Activated T-helper 1 cell treated with anti-CD3 and anti-CD28 coated beads, Interleukin-12 subunit alpha, Interleukin-12 subunit beta, Interleukin-2, Interleukin-4 antibody, amounts not matched to agents 30 ng/mL and 10 ng/mL and 1 ng/mL, durations not matched to agents 14 hours and 24 hours and 36 hours (primary cell): ENCODE measurements at regions not wholly inside any gene's neighbourhood (a gene's known extent, or its start where the extent isn't known, plus 50 kb on each side); places are given as distances from the start of the nearest gene placed in this dataset.

Experiments used
- DNase-seq: peaks from one replicate; pipeline ENCODE4 v3.0.0; 2021; ENCODE audit warnings: low spot score
- H3K27ac Mint-ChIP-seq: one replicate; pipeline ENCODE4 v1.8.0; 2021; ENCODE audit warnings: mild to moderate bottlenecking, mixed read lengths
- H3K27me3 Mint-ChIP-seq: one replicate; pipeline ENCODE4 v1.8.0; 2022; ENCODE audit warnings: mild to moderate bottlenecking, moderate library complexity, mixed read lengths; ENCODE audit not compliant: insufficient read depth
- H3K36me3 Mint-ChIP-seq: one replicate; pipeline ENCODE4 v1.8.0; 2021; ENCODE audit warnings: low read depth, mixed read lengths
- H3K4me1 Mint-ChIP-seq: one replicate; pipeline ENCODE4 v1.8.0; 2021; ENCODE audit warnings: low read depth, mixed read lengths
- H3K4me3 Mint-ChIP-seq: one replicate; pipeline ENCODE4 v1.8.0; 2021; ENCODE audit warnings: mild to moderate bottlenecking, moderate library complexity, mixed read lengths
- H3K9me3 Mint-ChIP-seq: one replicate; pipeline ENCODE4 v1.8.0; 2021; ENCODE audit warnings: mixed read lengths
- intact Hi-C: fragments of 100-400 bp; cut with micrococcal nuclease; formaldehyde crosslinking; loops from one replicate; pipeline ENCODE4 v1.15.1; 2024

DNA sequence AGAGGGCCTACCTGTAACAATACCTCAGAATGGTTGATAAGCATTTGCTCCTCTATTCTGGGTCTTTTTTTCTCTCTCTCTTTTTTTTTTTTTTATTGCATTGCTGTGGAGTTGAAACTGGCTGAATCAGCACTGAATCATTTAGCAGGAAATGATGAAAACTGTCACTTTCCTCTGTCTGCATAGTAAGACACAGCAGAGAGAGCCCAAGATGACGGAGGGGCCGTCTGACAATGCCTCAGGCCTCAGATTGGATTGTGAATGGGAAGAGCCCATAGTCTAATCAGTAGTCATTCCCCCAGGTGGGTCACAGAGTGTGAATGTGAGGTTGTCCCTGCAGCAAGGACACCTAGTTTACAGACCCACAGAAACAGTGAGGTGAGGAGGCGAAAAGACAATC, 193.2 kb upstream of the PLXNA2 start:
- peaks cover 3% of the 10 kb centered on the region for H3K9me3 Mint-ChIP-seq
- H3K27me3 Mint-ChIP-seq, result no peaks in the 10 kb centered on the region
- H3K36me3 Mint-ChIP-seq, result no peaks in the 10 kb centered on the region
- H3K4me1 Mint-ChIP-seq, result no peaks in the 10 kb centered on the region
- intact Hi-C loops, result no loop called here
- no peak for DNase-seq
- no peak overlapping the region for H3K27ac Mint-ChIP-seq
- H3K4me3 Mint-ChIP-seq, result no peak overlapping the region

- intact Hi-C loops, result no loop called here
- Mint-ChIP-seq H3K27ac (no peak overlapping the region), H3K36me3 (no peaks in the 10 kb centered on the region), H3K9me3 (peaks cover 7% of the 10 kb centered on the region), H3K27me3 (no peaks in the 10 kb centered on the region), H3K4me3 (no peak overlapping the region), H3K4me1 (no peaks in the 10 kb centered on the region)
- DNase-seq, result no peak
These were observed 194.0 kb upstream of the PLXNA2 start for GRCh38 chr1:208438112-208438699.

GRCh38 chr1:208445758-208446203, 201.6 kb upstream of the PLXNA2 start:
- intact Hi-C loops, result no loop called here
- Mint-ChIP-seq H3K4me1 (no peaks in the 10 kb centered on the region), H3K36me3 (no peaks in the 10 kb centered on the region), H3K9me3 (peaks cover 15% of the 10 kb centered on the region), H3K27me3 (peaks cover 2% of the 10 kb centered on the region), H3K4me3 (no peak overlapping the region), H3K27ac (no peak overlapping the region)
- no peak for DNase-seq

- Mint-ChIP-seq H3K27ac (no peak overlapping the region), H3K36me3 (no peaks in the 10 kb centered on the region), H3K4me1 (no peaks in the 10 kb centered on the region), H3K9me3 (peaks cover 15% of the 10 kb centered on the region), H3K27me3 (peaks cover 2% of the 10 kb centered on the region), H3K4me3 (no peak overlapping the region)
- no peak for DNase-seq
- intact Hi-C loops, result no loop called here
These were observed 202.1 kb upstream of the PLXNA2 start for GRCh38 chr1:208446271-208446691.

- Mint-ChIP-seq H3K4me3 (no peak overlapping the region), H3K9me3 (peaks cover 6% of the 10 kb centered on the region), H3K27ac (no peak overlapping the region), H3K4me1 (no peaks in the 10 kb centered on the region), H3K36me3 (no peaks in the 10 kb centered on the region), H3K27me3 (peaks cover 2% of the 10 kb centered on the region)
- intact Hi-C loops, result no loop called here
- DNase-seq, result no peak
These were observed 204.2 kb upstream of the PLXNA2 start for GRCh38 chr1:208448425-208448824.

DNA sequence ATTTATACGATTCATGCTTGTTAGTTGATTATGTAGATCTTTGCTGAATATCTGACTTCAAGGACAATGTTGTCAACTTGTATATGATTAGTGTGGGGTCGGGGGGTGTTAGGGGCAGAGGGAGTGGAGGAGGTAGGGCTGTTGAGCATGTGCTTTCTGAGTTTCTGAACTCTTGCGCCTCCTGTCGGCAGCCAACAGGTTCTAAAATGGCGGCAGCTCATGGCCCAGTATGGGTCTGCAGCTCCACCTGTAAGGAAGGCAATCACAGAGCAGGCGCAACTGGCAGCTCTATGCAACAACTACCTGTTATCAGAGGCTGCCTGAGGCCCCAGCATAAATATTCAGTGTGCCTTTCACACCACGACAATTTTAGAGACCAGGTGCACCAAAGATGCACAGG, 205.8 kb upstream of the PLXNA2 start:
- H3K4me1 Mint-ChIP-seq, result no peaks in the 10 kb centered on the region
- H3K36me3 Mint-ChIP-seq, result no peaks in the 10 kb centered on the region
- no peak overlapping the region for H3K27ac Mint-ChIP-seq
- intact Hi-C loops, result no loop called here
- H3K9me3 Mint-ChIP-seq, result no peaks in the 10 kb centered on the region
- H3K27me3 Mint-ChIP-seq, result peaks cover 2% of the 10 kb centered on the region
- no peak overlapping the region for H3K4me3 Mint-ChIP-seq
- DNase-seq, result no peak

- H3K36me3 Mint-ChIP-seq, result no peaks in the 10 kb centered on the region
- intact Hi-C loops, result no loop called here
- no peak overlapping the region for H3K4me3 Mint-ChIP-seq
- no peak overlapping the region for H3K27ac Mint-ChIP-seq
- no peak for DNase-seq
- H3K9me3 Mint-ChIP-seq, result no peaks in the 10 kb centered on the region
- H3K4me1 Mint-ChIP-seq, result no peaks in the 10 kb centered on the region
- H3K27me3 Mint-ChIP-seq, result peaks cover 2% of the 10 kb centered on the region
These were observed 206.8 kb upstream of the PLXNA2 start for GRCh38 chr1:208450958-208451357.

DNA sequence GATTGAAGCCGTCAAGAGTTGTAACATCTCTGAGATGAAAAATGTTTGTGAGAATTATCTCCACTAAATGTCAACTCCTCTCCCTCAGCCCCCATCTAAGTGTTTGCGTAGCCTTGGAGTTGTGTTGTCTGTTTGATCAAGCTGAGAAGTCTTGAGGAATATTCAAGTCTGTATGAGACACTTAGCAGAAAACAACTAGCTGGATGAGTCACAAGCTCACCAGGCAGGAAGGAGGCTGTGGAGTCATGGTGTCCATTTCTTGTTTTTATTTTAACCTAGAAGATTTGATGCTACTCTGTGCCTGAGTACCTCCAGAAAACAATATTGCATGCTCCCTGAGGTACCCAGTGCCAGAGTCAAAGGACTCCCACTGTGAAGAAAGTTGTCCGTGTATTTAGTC, 211.6 kb upstream of the PLXNA2 start:
- H3K9me3 Mint-ChIP-seq, result no peaks in the 10 kb centered on the region
- no peaks in the 10 kb centered on the region for H3K36me3 Mint-ChIP-seq
- no peaks in the 10 kb centered on the region for H3K4me1 Mint-ChIP-seq
- no peak overlapping the region for H3K4me3 Mint-ChIP-seq
- no peak for DNase-seq
- intact Hi-C loops, result no loop called here
- no peak overlapping the region for H3K27ac Mint-ChIP-seq
- H3K27me3 Mint-ChIP-seq, result no peaks in the 10 kb centered on the region

- Mint-ChIP-seq H3K27ac (no peak overlapping the region), H3K9me3 (no peaks in the 10 kb centered on the region), H3K4me3 (no peak overlapping the region), H3K4me1 (no peaks in the 10 kb centered on the region), H3K27me3 (no peaks in the 10 kb centered on the region), H3K36me3 (no peaks in the 10 kb centered on the region)
- intact Hi-C loops, result no loop called here
- DNase-seq, result no peak
These were observed 212.3 kb upstream of the PLXNA2 start for GRCh38 chr1:208456487-208456886.

DNA sequence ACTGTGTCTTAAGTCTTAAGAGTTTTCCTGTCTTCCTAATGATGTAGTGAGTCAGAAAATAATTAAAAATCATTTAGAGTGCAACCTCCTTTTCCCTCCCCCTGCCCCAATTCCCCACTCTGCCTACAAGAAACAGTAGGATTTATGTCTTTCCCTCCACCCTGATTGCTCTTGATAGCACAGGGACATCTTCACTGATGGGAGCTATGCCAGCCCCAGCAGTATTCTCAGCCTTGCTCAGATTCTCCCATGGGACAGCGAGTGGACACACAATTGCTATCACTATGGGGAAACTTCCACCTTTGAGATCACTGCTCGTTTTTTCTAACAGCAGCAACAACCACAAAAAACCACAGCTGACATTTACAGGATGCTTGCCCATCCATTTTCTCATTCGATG, 216.6 kb upstream of the PLXNA2 start:
- Mint-ChIP-seq H3K4me1 (no peaks in the 10 kb centered on the region), H3K9me3 (no peaks in the 10 kb centered on the region), H3K36me3 (no peaks in the 10 kb centered on the region), H3K27me3 (no peaks in the 10 kb centered on the region), H3K4me3 (no peak overlapping the region), H3K27ac (no peak overlapping the region)
- intact Hi-C loops, result no loop called here
- no peak for DNase-seq

GRCh38 chr1:208461680-208462079, 217.5 kb upstream of the PLXNA2 start:
- intact Hi-C loops, result no loop called here
- Mint-ChIP-seq H3K9me3 (no peaks in the 10 kb centered on the region), H3K4me3 (no peak overlapping the region), H3K27ac (no peak overlapping the region), H3K27me3 (no peaks in the 10 kb centered on the region), H3K4me1 (no peaks in the 10 kb centered on the region), H3K36me3 (no peaks in the 10 kb centered on the region)
- DNase-seq, result no peak

GRCh38 chr1:208462761-208463160, 218.6 kb upstream of the PLXNA2 start:
- H3K4me3 Mint-ChIP-seq, result no peak overlapping the region
- no peak overlapping the region for H3K27ac Mint-ChIP-seq
- no peaks in the 10 kb centered on the region for H3K36me3 Mint-ChIP-seq
- intact Hi-C loops, result no loop called here
- DNase-seq, result no peak
- H3K4me1 Mint-ChIP-seq, result no peaks in the 10 kb centered on the region
- no peaks in the 10 kb centered on the region for H3K9me3 Mint-ChIP-seq
- H3K27me3 Mint-ChIP-seq, result no peaks in the 10 kb centered on the region

DNA sequence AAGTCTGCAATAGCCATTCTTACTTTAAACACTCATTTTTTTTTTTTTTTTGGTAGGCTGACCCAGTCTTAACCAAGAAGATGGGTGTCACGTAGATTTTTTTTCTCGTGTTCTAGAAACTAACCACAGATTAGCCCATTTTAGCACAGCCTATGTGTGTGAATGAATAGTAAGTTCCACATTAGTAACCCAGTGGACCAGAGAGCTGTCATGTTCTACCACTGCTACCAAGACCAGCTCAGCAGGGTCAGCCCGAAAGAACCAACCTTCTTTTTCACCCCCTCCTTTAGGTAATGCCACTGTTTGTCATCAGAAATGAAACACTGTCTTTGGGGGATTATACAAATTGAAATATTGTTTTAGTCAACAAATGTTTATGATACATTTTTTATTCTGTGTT, 221.1 kb upstream of the PLXNA2 start:
- H3K4me3 Mint-ChIP-seq, result no peak overlapping the region
- H3K36me3 Mint-ChIP-seq, result no peaks in the 10 kb centered on the region
- no peak for DNase-seq
- no peaks in the 10 kb centered on the region for H3K27me3 Mint-ChIP-seq
- H3K27ac Mint-ChIP-seq, result no peak overlapping the region
- no peaks in the 10 kb centered on the region for H3K9me3 Mint-ChIP-seq
- intact Hi-C loops, result no loop called here
- H3K4me1 Mint-ChIP-seq, result no peaks in the 10 kb centered on the region
